SK-N-DZ (cell line): ENCODE measurements at regions not wholly inside any gene's neighbourhood (a gene's known extent, or its start where the extent isn't known, plus 50 kb on each side); places are given as distances from the start of the nearest gene placed in this dataset.

Source experiments
- DNase-seq: peaks from one replicate; pipeline ENCODE4 v3.0.0-alpha.2; 2015; ENCODE audit warnings: low spot score

- DNase-seq: no peak
Measured at GRCh38 chr13:32964987-32965386, 51.2 kb upstream of the KL start.
